ENCODE measurements at regions not wholly inside any gene's neighbourhood (a gene's known extent, or its start where the extent isn't known, plus 50 kb on each side); places are given as distances from the start of the nearest gene placed in this dataset.

- no peak overlapping the region for H3K4me3 ChIP-seq (ENCODE audit: low read depth, low read length)
- ChIA-PET POLR2A (no interaction called here), CTCF (no interaction called here)
- DNase-seq (ENCODE audit: low read depth, low spot score) = no peak
- no peak for TF ChIP-seq CTCF (IDR thresholded peaks at IDR 0.05; ENCODE audit: insufficient read depth, low read length, missing control alignments)
Measured at GRCh38 chr13:40468227-40468838, 198.1 kb downstream of the FOXO1 start.

- H3K4me3 ChIP-seq (ENCODE audit: low read depth, low read length) = no peak overlapping the region
- ChIA-PET CTCF (interaction anchor here (1.0 kb wide), 1 partner anchor 38 kb away, joined by 3 read pairs; no protein-coding TSS in a partner anchor), POLR2A (no interaction called here)
- no peak for TF ChIP-seq CTCF (IDR thresholded peaks at IDR 0.05; ENCODE audit: insufficient read depth, low read length, missing control alignments)
- no peak for DNase-seq (ENCODE audit: low read depth, low spot score)
Measured at GRCh38 chr13:40469581-40470310, 196.7 kb downstream of the FOXO1 start.

GRCh38 chr13:40470660-40471059, 195.8 kb downstream of the FOXO1 start:
- DNase-seq (ENCODE audit: low read depth, low spot score) = no peak
- no peak overlapping the region for H3K4me3 ChIP-seq (ENCODE audit: low read depth, low read length)
- no peak for TF ChIP-seq CTCF (IDR thresholded peaks at IDR 0.05; ENCODE audit: insufficient read depth, low read length, missing control alignments)
- CTCF ChIA-PET = interaction anchor here (1.0 to 1.1 kb wide), 2 partner anchors 12 to 37 kb away, joined by 3 read pairs; no protein-coding TSS in a partner anchor
- POLR2A ChIA-PET = no interaction called here

GRCh38 chr13:40471076-40471475, 195.4 kb downstream of the FOXO1 start:
- ChIA-PET POLR2A (no interaction called here), CTCF (interaction anchor here (1.1 kb wide), 1 partner anchor 13 kb away, joined by 3 read pairs; no protein-coding TSS in a partner anchor)
- DNase-seq (ENCODE audit: low read depth, low spot score) = no peak
- TF ChIP-seq CTCF (IDR thresholded peaks at IDR 0.05; ENCODE audit: insufficient read depth, low read length, missing control alignments) = no peak
- no peak overlapping the region for H3K4me3 ChIP-seq (ENCODE audit: low read depth, low read length)

GRCh38 chr13:40471911-40472310, 194.5 kb downstream of the FOXO1 start:
- TF ChIP-seq CTCF (IDR thresholded peaks at IDR 0.05; ENCODE audit: insufficient read depth, low read length, missing control alignments) = no peak
- no peak overlapping the region for H3K4me3 ChIP-seq (ENCODE audit: low read depth, low read length)
- CTCF ChIA-PET = interaction anchor here (0.6 kb wide), 1 partner anchor 152 kb away, joined by 3 read pairs; no protein-coding TSS in a partner anchor
- POLR2A ChIA-PET = no interaction called here
- DNase-seq (ENCODE audit: low read depth, low spot score) = no peak

- DNase-seq (ENCODE audit: low read depth, low spot score) = no peak
- POLR2A ChIA-PET = no interaction called here
- CTCF ChIA-PET = no interaction called here
- H3K4me3 ChIP-seq (ENCODE audit: low read depth, low read length) = no peak overlapping the region
- TF ChIP-seq CTCF (IDR thresholded peaks at IDR 0.05; ENCODE audit: insufficient read depth, low read length, missing control alignments) = no peak
Measured at GRCh38 chr13:40472427-40473220, 193.8 kb downstream of the FOXO1 start.
